ENCODE measurements at regions not wholly inside any gene's neighbourhood (a gene's known extent, or its start where the extent isn't known, plus 50 kb on each side); places are given as distances from the start of the nearest gene placed in this dataset.
A peak's percentile ranks its signal among the peaks of the same experiment; 100 is the strongest.

- no peak overlapping the region for H3K4me3 ChIP-seq (ENCODE audit: insufficient read depth in 1 of 2, low read depth in 1 of 2, low read length in 2 of 2)
- peak overlapping the region in 1 of 2 experiments; percentile 21 for H3K18ac ChIP-seq (ENCODE audit: low read depth in 1 of 2, low read length in 2 of 2)
- H4K8ac ChIP-seq (ENCODE audit: low read length) = no peak overlapping the region
- no peak overlapping the region for H2BK5ac ChIP-seq (ENCODE audit: low read depth, low read length, poor library complexity, severe bottlenecking)
- no peak overlapping the region for H3K4ac ChIP-seq (ENCODE audit: low read depth in 1 of 2, low read length in 2 of 2)
- no peak overlapping the region for H2AFZ ChIP-seq (ENCODE audit: low read depth, low read length)
- no peak overlapping the region for H3K14ac ChIP-seq (ENCODE audit: low read length in 2 of 2)
- H3K9ac ChIP-seq (ENCODE audit: low read length) = no peak overlapping the region
- H3K27ac ChIP-seq (ENCODE audit: low read length, poor library complexity, severe bottlenecking) = no peak overlapping the region
- DNase-seq = no peak
- H3K23ac ChIP-seq (ENCODE audit: low read length in 2 of 2) = no peak overlapping the region
- H3K4me1 ChIP-seq (ENCODE audit: control insufficient read depth, insufficient read depth, low read depth, low read length) = peaks cover 2% of the 10 kb centered on the region
- no peaks in the 10 kb centered on the region for H3K36me3 ChIP-seq (ENCODE audit: control insufficient read depth in 1 of 2, insufficient read depth in 2 of 2, low read depth in 1 of 2, low read length in 2 of 2)
- 100% methylated on average over 2 of the region's 4 CpGs for WGBS
- no peak overlapping the region for H2BK120ac ChIP-seq (ENCODE audit: low read depth, low read length)
- peaks cover 1% of the 10 kb centered on the region for H3K79me1 ChIP-seq (replicated peaks; ENCODE audit: low read length, poor library complexity, severe bottlenecking)
- H3K4me2 ChIP-seq (ENCODE audit: low read length, poor library complexity, severe bottlenecking) = no peak overlapping the region
- no peak overlapping the region for H2BK12ac ChIP-seq (ENCODE audit: low read length in 2 of 2)
- H3K27me3 ChIP-seq (ENCODE audit: control insufficient read depth in 1 of 2, insufficient read depth in 1 of 2, low read length in 2 of 2) = no peaks in the 10 kb centered on the region
- no peak overlapping the region for H2BK15ac ChIP-seq (ENCODE audit: low read depth, poor library complexity, severe bottlenecking)
- no peaks in the 10 kb centered on the region for H3K9me3 ChIP-seq (ENCODE audit: control insufficient read depth, low read length)
- H4K91ac ChIP-seq (ENCODE audit: low read length) = no peak overlapping the region
- H2AK5ac ChIP-seq (ENCODE audit: low read length, severe bottlenecking) = no peak overlapping the region
Measured at GRCh38 chr6:85392379-85392778, 57.5 kb upstream of the NT5E start.

GRCh38 chr6:85390775-85391174, 59.1 kb upstream of the NT5E start:
- WGBS = 100% methylated on average over 1 of the region's 1 CpG
- Histone ChIP-seq H4K91ac (ENCODE audit: low read length) (no peak overlapping the region), H2BK12ac (ENCODE audit: low read length in 2 of 2) (no peak overlapping the region)

GRCh38 chr6:85390105-85390728, 59.7 kb upstream of the NT5E start:
- WGBS = 29% methylated on average over 1 of the region's 2 CpGs

More at GRCh38 chr6:85390775-85391174, 59.1 kb upstream of the NT5E start:
- H3K23ac ChIP-seq (ENCODE audit: low read length in 2 of 2) = no peak overlapping the region
- H2AK5ac ChIP-seq (ENCODE audit: low read length, severe bottlenecking) = no peak overlapping the region
- H3K27ac ChIP-seq (ENCODE audit: low read length, poor library complexity, severe bottlenecking) = peak overlapping the region; percentile 46
- H3K18ac ChIP-seq (ENCODE audit: low read depth in 1 of 2, low read length in 2 of 2) = no peak overlapping the region
- H3K4me2 ChIP-seq (ENCODE audit: low read length, poor library complexity, severe bottlenecking) = no peak overlapping the region
- peaks cover 2% of the 10 kb centered on the region for H3K4me1 ChIP-seq (ENCODE audit: control insufficient read depth, insufficient read depth, low read depth, low read length)
- no peak for DNase-seq
- H3K36me3 ChIP-seq (ENCODE audit: control insufficient read depth in 1 of 2, insufficient read depth in 2 of 2, low read depth in 1 of 2, low read length in 2 of 2) = no peaks in the 10 kb centered on the region
- H3K79me1 ChIP-seq (replicated peaks; ENCODE audit: low read length, poor library complexity, severe bottlenecking) = peaks cover 1% of the 10 kb centered on the region
- no peak overlapping the region for H3K4me3 ChIP-seq (ENCODE audit: insufficient read depth in 1 of 2, low read depth in 1 of 2, low read length in 2 of 2)
- no peaks in the 10 kb centered on the region for H3K9me3 ChIP-seq (ENCODE audit: control insufficient read depth, low read length)
- no peak overlapping the region for H3K9ac ChIP-seq (ENCODE audit: low read length)
- H3K27me3 ChIP-seq (ENCODE audit: control insufficient read depth in 1 of 2, insufficient read depth in 1 of 2, low read length in 2 of 2) = no peaks in the 10 kb centered on the region
- no peak overlapping the region for H2BK120ac ChIP-seq (ENCODE audit: low read depth, low read length)
- no peak overlapping the region for H2AFZ ChIP-seq (ENCODE audit: low read depth, low read length)
- H4K8ac ChIP-seq (ENCODE audit: low read length) = no peak overlapping the region
- H3K14ac ChIP-seq (ENCODE audit: low read length in 2 of 2) = no peak overlapping the region
- H2BK15ac ChIP-seq (ENCODE audit: low read depth, poor library complexity, severe bottlenecking) = no peak overlapping the region
- H2BK5ac ChIP-seq (ENCODE audit: low read depth, low read length, poor library complexity, severe bottlenecking) = no peak overlapping the region
- H3K4ac ChIP-seq (ENCODE audit: low read depth in 1 of 2, low read length in 2 of 2) = no peak overlapping the region

GRCh38 chr6:85389151-85389797, 60.6 kb upstream of the NT5E start:
- no peak for DNase-seq
- H3K4me1 ChIP-seq (ENCODE audit: control insufficient read depth, insufficient read depth, low read depth, low read length) = no peaks in the 10 kb centered on the region
- H2BK5ac ChIP-seq (ENCODE audit: low read depth, low read length, poor library complexity, severe bottlenecking) = no peak overlapping the region
- no peak overlapping the region for H2BK120ac ChIP-seq (ENCODE audit: low read depth, low read length)
- no peak overlapping the region for H3K14ac ChIP-seq (ENCODE audit: low read length in 2 of 2)
- no peaks in the 10 kb centered on the region for H3K27me3 ChIP-seq (ENCODE audit: control insufficient read depth in 1 of 2, insufficient read depth in 1 of 2, low read length in 2 of 2)
- H3K18ac ChIP-seq (ENCODE audit: low read depth in 1 of 2, low read length in 2 of 2) = no peak overlapping the region
- no peak overlapping the region for H2BK15ac ChIP-seq (ENCODE audit: low read depth, poor library complexity, severe bottlenecking)
- H3K27ac ChIP-seq (ENCODE audit: low read length, poor library complexity, severe bottlenecking) = no peak overlapping the region
- no peak overlapping the region for H3K9ac ChIP-seq (ENCODE audit: low read length)
- 95% methylated on average over 10 of the region's 12 CpGs for WGBS
- H4K8ac ChIP-seq (ENCODE audit: low read length) = no peak overlapping the region
- H3K9me3 ChIP-seq (ENCODE audit: control insufficient read depth, low read length) = no peaks in the 10 kb centered on the region
- H3K4me2 ChIP-seq (ENCODE audit: low read length, poor library complexity, severe bottlenecking) = no peak overlapping the region
- no peak overlapping the region for H2BK12ac ChIP-seq (ENCODE audit: low read length in 2 of 2)
- no peak overlapping the region for H2AK5ac ChIP-seq (ENCODE audit: low read length, severe bottlenecking)
- no peaks in the 10 kb centered on the region for H3K79me1 ChIP-seq (replicated peaks; ENCODE audit: low read length, poor library complexity, severe bottlenecking)
- no peak overlapping the region for H4K91ac ChIP-seq (ENCODE audit: low read length)
- no peak overlapping the region for H2AFZ ChIP-seq (ENCODE audit: low read depth, low read length)
- H3K23ac ChIP-seq (ENCODE audit: low read length in 2 of 2) = no peak overlapping the region
- H3K36me3 ChIP-seq (ENCODE audit: control insufficient read depth in 1 of 2, insufficient read depth in 2 of 2, low read depth in 1 of 2, low read length in 2 of 2) = no peaks in the 10 kb centered on the region
- H3K4ac ChIP-seq (ENCODE audit: low read depth in 1 of 2, low read length in 2 of 2) = no peak overlapping the region
- no peak overlapping the region for H3K4me3 ChIP-seq (ENCODE audit: insufficient read depth in 1 of 2, low read depth in 1 of 2, low read length in 2 of 2)

More at GRCh38 chr6:85390105-85390728, 59.7 kb upstream of the NT5E start:
- no peak for DNase-seq
- H2AFZ ChIP-seq (ENCODE audit: low read depth, low read length) = no peak overlapping the region
- no peak overlapping the region for H3K23ac ChIP-seq (ENCODE audit: low read length in 2 of 2)
- H4K91ac ChIP-seq (ENCODE audit: low read length) = no peak overlapping the region
- peaks cover 1% of the 10 kb centered on the region for H3K79me1 ChIP-seq (replicated peaks; ENCODE audit: low read length, poor library complexity, severe bottlenecking)
- peak overlapping the region; percentile 3 to 71 for H2BK12ac ChIP-seq (ENCODE audit: low read length in 2 of 2)
- H2AK5ac ChIP-seq (ENCODE audit: low read length, severe bottlenecking) = no peak overlapping the region
- H2BK120ac ChIP-seq (ENCODE audit: low read depth, low read length) = no peak overlapping the region
- H3K9me3 ChIP-seq (ENCODE audit: control insufficient read depth, low read length) = no peaks in the 10 kb centered on the region
- H3K27ac ChIP-seq (ENCODE audit: low read length, poor library complexity, severe bottlenecking) = peak overlapping the region; percentile 82
- H2BK5ac ChIP-seq (ENCODE audit: low read depth, low read length, poor library complexity, severe bottlenecking) = no peak overlapping the region
- H4K8ac ChIP-seq (ENCODE audit: low read length) = no peak overlapping the region
- no peak overlapping the region for H3K4ac ChIP-seq (ENCODE audit: low read depth in 1 of 2, low read length in 2 of 2)
- no peak overlapping the region for H3K4me3 ChIP-seq (ENCODE audit: insufficient read depth in 1 of 2, low read depth in 1 of 2, low read length in 2 of 2)
- H3K4me1 ChIP-seq (ENCODE audit: control insufficient read depth, insufficient read depth, low read depth, low read length) = peaks cover 2% of the 10 kb centered on the region
- no peak overlapping the region for H3K4me2 ChIP-seq (ENCODE audit: low read length, poor library complexity, severe bottlenecking)
- no peaks in the 10 kb centered on the region for H3K36me3 ChIP-seq (ENCODE audit: control insufficient read depth in 1 of 2, insufficient read depth in 2 of 2, low read depth in 1 of 2, low read length in 2 of 2)
- no peak overlapping the region for H3K14ac ChIP-seq (ENCODE audit: low read length in 2 of 2)
- no peak overlapping the region for H3K9ac ChIP-seq (ENCODE audit: low read length)
- no peaks in the 10 kb centered on the region for H3K27me3 ChIP-seq (ENCODE audit: control insufficient read depth in 1 of 2, insufficient read depth in 1 of 2, low read length in 2 of 2)
- no peak overlapping the region for H2BK15ac ChIP-seq (ENCODE audit: low read depth, poor library complexity, severe bottlenecking)
- no peak overlapping the region for H3K18ac ChIP-seq (ENCODE audit: low read depth in 1 of 2, low read length in 2 of 2)

Data from mesenchymal stem cell (in vitro differentiated cells and primary cell).